GM18498 (cell line): ENCODE measurements at regions not wholly inside any gene's neighbourhood (a gene's known extent, or its start where the extent isn't known, plus 50 kb on each side); places are given as distances from the start of the nearest gene placed in this dataset.
A peak's percentile ranks its signal among the peaks of the same experiment; 100 is the strongest.

ENCODE experiments used
- ATAC-seq: cut with Tn5 transposase; IDR thresholded peaks from one replicate; pipeline ENCODE4 v1.9.1; 2021; ENCODE audit warnings: mild to moderate bottlenecking, moderate library complexity; ENCODE audit not compliant: unreplicated experiment

GRCh38 chr10:3493621-3494020 lies 291.4 kb downstream of the KLF6 start:
- ATAC-seq: no peak

- ATAC-seq: no peak
Measured at GRCh38 chr10:3491571-3491970, 293.4 kb downstream of the KLF6 start.

GRCh38 chr10:3487228-3487627 lies 297.8 kb downstream of the KLF6 start:
- no peak for ATAC-seq

GRCh38 chr10:3486346-3487065 lies 298.5 kb downstream of the KLF6 start:
- ATAC-seq: no peak

- ATAC-seq: peak; percentile 47
Measured at GRCh38 chr10:3485057-3485686, 299.8 kb downstream of the KLF6 start.

- ATAC-seq: peak; percentile 91
Measured at GRCh38 chr10:3484306-3485056, 300.5 kb downstream of the KLF6 start.

GRCh38 chr10:3482200-3482993 lies 302.6 kb downstream of the KLF6 start:
- peak; percentile 27 for ATAC-seq

- ATAC-seq: no peak
Measured at GRCh38 chr10:3481496-3481895, 303.5 kb downstream of the KLF6 start.

GRCh38 chr10:3480990-3481315 lies 304.1 kb downstream of the KLF6 start:
- ATAC-seq: no peak

GRCh38 chr10:3480281-3480989 lies 304.6 kb downstream of the KLF6 start:
- ATAC-seq: no peak

GRCh38 chr10:3478632-3479240 lies 306.2 kb upstream of the PITRM1 start:
- ATAC-seq: no peak

- ATAC-seq: peak; percentile 74
Measured at GRCh38 chr10:3478153-3478552, 305.6 kb upstream of the PITRM1 start.

GRCh38 chr10:3477683-3478082 lies 305.1 kb upstream of the PITRM1 start:
- ATAC-seq: peak; percentile 70

- no peak for ATAC-seq
Measured at GRCh38 chr10:3476640-3477448, 304.3 kb upstream of the PITRM1 start.

GRCh38 chr10:3476186-3476585 lies 303.6 kb upstream of the PITRM1 start:
- ATAC-seq: no peak

GRCh38 chr10:3475367-3475766 lies 302.8 kb upstream of the PITRM1 start:
- no peak for ATAC-seq

GRCh38 chr10:3474266-3474665 lies 301.7 kb upstream of the PITRM1 start:
- no peak for ATAC-seq

- ATAC-seq: no peak
Measured at GRCh38 chr10:3473271-3473670, 300.7 kb upstream of the PITRM1 start.

GRCh38 chr10:3472287-3473051 lies 299.9 kb upstream of the PITRM1 start:
- no peak for ATAC-seq
